ENCODE measurements at regions not wholly inside any gene's neighbourhood (a gene's known extent, or its start where the extent isn't known, plus 50 kb on each side); places are given as distances from the start of the nearest gene placed in this dataset.

DNA sequence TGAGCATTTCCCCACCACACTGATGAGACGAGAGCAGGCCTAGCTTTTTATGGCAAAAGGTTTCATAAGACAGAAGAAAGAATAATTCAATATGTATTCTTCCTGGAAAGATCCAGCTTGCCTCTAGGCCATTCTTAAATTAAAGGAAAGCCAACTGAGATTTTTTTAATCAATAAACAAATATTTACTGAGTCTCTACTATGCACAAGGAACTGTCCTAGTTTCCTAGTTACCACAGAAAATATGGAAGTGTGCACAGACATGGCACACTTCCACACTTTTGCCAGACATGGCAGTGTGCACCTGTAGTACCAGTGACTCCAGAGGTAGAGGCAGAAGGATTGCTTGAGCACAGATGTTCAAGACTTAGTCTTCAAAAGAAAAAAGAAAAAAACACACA is 281.0 kb downstream of the CETN3 start:
- TF ChIP-seq CTCF (IDR thresholded peaks at IDR 0.05) (no peak), POLR2A (IDR thresholded peaks at IDR 0.05) (no peak)
- H3K4me3 ChIP-seq: no peak overlapping the region
- H3K4me1 ChIP-seq: no peaks in the 10 kb centered on the region
- no peak overlapping the region for H3K27ac ChIP-seq
- no peak for DNase-seq
- WGBS, 2 donors: 83 to 88% methylated on average over 1 of the region's 1 CpG
- no peaks in the 10 kb centered on the region for H3K9me3 ChIP-seq
- no peaks in the 10 kb centered on the region for H3K27me3 ChIP-seq
- intact Hi-C loops (cut with DNase I): no loop called here
- no peaks in the 10 kb centered on the region for H3K36me3 ChIP-seq

GRCh38 chr5:90119531-90119971 is 290.0 kb downstream of the CETN3 start:
- no peak for TF ChIP-seq POLR2A (IDR thresholded peaks at IDR 0.05)
- no peak for TF ChIP-seq CTCF (IDR thresholded peaks at IDR 0.05)
- Histone ChIP-seq H3K27me3 (no peaks in the 10 kb centered on the region), H3K36me3 (no peaks in the 10 kb centered on the region), H3K4me1 (no peaks in the 10 kb centered on the region), H3K27ac (no peak overlapping the region), H3K9me3 (no peaks in the 10 kb centered on the region), H3K4me3 (no peak overlapping the region)
- intact Hi-C loops (cut with DNase I): no loop called here
- WGBS, 2 donors: 7 to 9% methylated on average over 1 of the region's 1 CpG
- no peak for DNase-seq

- DNase-seq: no peak
- no peak overlapping the region for H3K4me3 ChIP-seq
- H3K27me3 ChIP-seq: no peaks in the 10 kb centered on the region
- intact Hi-C loops (cut with DNase I): no loop called here
- no peaks in the 10 kb centered on the region for H3K9me3 ChIP-seq
- H3K36me3 ChIP-seq: no peaks in the 10 kb centered on the region
- H3K27ac ChIP-seq: no peak overlapping the region
- no peaks in the 10 kb centered on the region for H3K4me1 ChIP-seq
- TF ChIP-seq POLR2A (IDR thresholded peaks at IDR 0.05) (no peak), CTCF (IDR thresholded peaks at IDR 0.05) (no peak)
- WGBS, 2 donors: 94 to 100% methylated on average over 1 of the region's 1 CpG
Observed at GRCh38 chr5:90117005-90117404, 292.6 kb downstream of the CETN3 start.

DNA sequence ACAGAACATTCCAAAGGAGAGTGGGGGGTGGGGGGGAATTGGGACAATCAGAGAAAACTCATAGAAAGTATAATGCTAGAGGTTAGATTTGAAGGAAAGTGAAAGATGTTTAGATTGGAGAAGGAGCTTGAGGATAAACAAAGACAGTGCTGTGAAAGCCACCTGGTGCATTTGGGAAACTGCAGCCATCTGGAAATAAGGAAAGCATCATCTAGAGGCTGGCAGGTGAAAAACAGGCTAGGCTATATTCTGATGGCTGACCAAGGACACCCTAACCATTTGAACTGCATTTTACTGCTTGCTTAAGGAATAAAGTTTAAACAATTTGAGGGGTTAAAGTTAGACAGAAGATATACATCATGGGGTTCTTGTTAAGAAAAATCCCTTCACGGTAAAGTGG is 296.4 kb downstream of the CETN3 start:
- DNase-seq: no peak
- Histone ChIP-seq H3K4me1 (no peaks in the 10 kb centered on the region), H3K27me3 (no peaks in the 10 kb centered on the region), H3K4me3 (no peak overlapping the region), H3K9me3 (no peaks in the 10 kb centered on the region), H3K27ac (no peak overlapping the region), H3K36me3 (no peaks in the 10 kb centered on the region)
- no peak for TF ChIP-seq POLR2A (IDR thresholded peaks at IDR 0.05)
- no peak for TF ChIP-seq CTCF (IDR thresholded peaks at IDR 0.05)
- WGBS, 2 donors: 31 to 36% methylated on average over 1 of the region's 1 CpG
- intact Hi-C loops (cut with DNase I): no loop called here

GRCh38 chr5:90112033-90112692 is 297.4 kb downstream of the CETN3 start:
- Histone ChIP-seq H3K4me3 (no peak overlapping the region), H3K27ac (no peak overlapping the region), H3K27me3 (no peaks in the 10 kb centered on the region), H3K4me1 (no peaks in the 10 kb centered on the region), H3K36me3 (no peaks in the 10 kb centered on the region), H3K9me3 (no peaks in the 10 kb centered on the region)
- intact Hi-C loops (cut with DNase I): no loop called here
- DNase-seq: no peak
- no peak for TF ChIP-seq POLR2A (IDR thresholded peaks at IDR 0.05)
- TF ChIP-seq CTCF (IDR thresholded peaks at IDR 0.05): no peak
- WGBS, 2 donors: 93% methylated on average over 2 of the region's 2 CpGs
